Adrenal gland (tissue), 5 donors: ENCODE measurements at regions not wholly inside any gene's neighbourhood (a gene's known extent, or its start where the extent isn't known, plus 50 kb on each side); places are given as distances from the start of the nearest gene placed in this dataset.

Experiments
- CTCF ChIP-seq, 6 experiments: fragments of 450-650 bp in 4 of 6; fragments of 200-600 bp in 2 of 6; sonication (generic) in 1 of 6; IDR thresholded peaks; 1 replicate in 5 of 6; 2 replicates in 1 of 6; pipeline versions ENCODE4 v1.5.1 to v1.8.0; 2016 to 2021; ENCODE audit warnings: antibody characterized with exemption in 6 of 6, mild to moderate bottlenecking in 2 of 6, moderate library complexity in 1 of 6
- POLR2A ChIP-seq, 2 donors: fragments of 450-650 bp; IDR thresholded peaks; one replicate each; pipeline ENCODE4 v1.6.1; 2017; ENCODE audit warnings: antibody characterized with exemption in 2 of 2, mild to moderate bottlenecking in 2 of 2, moderate library complexity in 1 of 2
- donor health status: DM: no; HTN: no; CAD: no.

GRCh38 chr12:19616781-19617180, 177.5 kb downstream of the AEBP2 start:
- TF ChIP-seq CTCF (IDR thresholded peaks at IDR 0.05) = no peak
- no peak for TF ChIP-seq POLR2A (IDR thresholded peaks at IDR 0.05)
